GM23338 (cell line): ENCODE measurements at regions not wholly inside any gene's neighbourhood (a gene's known extent, or its start where the extent isn't known, plus 50 kb on each side); places are given as distances from the start of the nearest gene placed in this dataset.

Source experiments
- CREB1 ChIP-seq: fragments of 250-450 bp; sonication (Bioruptor Pico); IDR thresholded peaks from 2 replicates; pipeline ENCODE4 v1.5.0; 2020; ENCODE audit warnings: low read depth, mild to moderate bottlenecking, moderate library complexity
- EZH2 ChIP-seq: fragments of 200-600 bp; sonication (generic); IDR thresholded peaks from one replicate; pipeline ENCODE4 v1.8.0; 2017; ENCODE audit warnings: antibody characterized with exemption, mild to moderate bottlenecking, low read depth; ENCODE audit not compliant: unreplicated experiment
- EZH2phosphoT487 ChIP-seq: fragments of 200-600 bp; sonication (generic); IDR thresholded peaks from one replicate; pipeline ENCODE4 v1.8.1; 2018; ENCODE audit warnings: antibody characterized with exemption; ENCODE audit not compliant: unreplicated experiment
- JUNB ChIP-seq: IDR thresholded peaks from one replicate; pipeline ENCODE4 v1.6.1; 2016; ENCODE audit warnings: antibody characterized with exemption; ENCODE audit not compliant: unreplicated experiment
- NANOG ChIP-seq: IDR thresholded peaks from 2 replicates; pipeline ENCODE4 v1.6.1; 2016; ENCODE audit warnings: antibody characterized with exemption, borderline replicate concordance
- POLR2AphosphoS5 ChIP-seq: IDR thresholded peaks from 2 replicates; pipeline ENCODE4 v1.6.1; 2016; ENCODE audit warnings: antibody characterized with exemption, low read depth
- STAT1 ChIP-seq: IDR thresholded peaks from one replicate; pipeline ENCODE4 v1.6.1; 2016; ENCODE audit warnings: antibody characterized with exemption; ENCODE audit not compliant: unreplicated experiment
- ZNF114 ChIP-seq: fragments of 250-450 bp; sonication (Bioruptor Pico); IDR thresholded peaks from 2 replicates; pipeline ENCODE4 v1.5.0; 2020; ENCODE audit warnings: mild to moderate bottlenecking, moderate library complexity
- ZNF331 ChIP-seq: fragments of 250-450 bp; sonication (Bioruptor Pico); IDR thresholded peaks from 2 replicates; pipeline ENCODE4 v1.5.0; 2020; ENCODE audit warnings: low read depth, mild to moderate bottlenecking, moderate library complexity
- TF ChIP-seq, protein P1 (sequence below): IDR thresholded peaks from one replicate; pipeline ENCODE4 v1.6.1; 2018; ENCODE audit warnings: antibody characterized with exemption; ENCODE audit not compliant: unreplicated experiment
- TF ChIP-seq, protein P2 (sequence below), 2 experiments: fragments of 200-600 bp in 1 of 2; sonication (generic) in 1 of 2; conservative IDR thresholded peaks; 2 replicates each; pipeline versions ENCODE4 v1.5.1 to v1.6.1; 2016 to 2017; ENCODE audit warnings: antibody characterized with exemption in 2 of 2, low read depth in 2 of 2, mild to moderate bottlenecking in 2 of 2, moderate library complexity in 1 of 2
- TF ChIP-seq, protein P3 (sequence below): IDR thresholded peaks from 2 replicates; pipeline ENCODE4 v1.6.1; 2016; ENCODE audit warnings: antibody characterized with exemption
- TF ChIP-seq, protein P4 (sequence below): fragments of 250-450 bp; sonication (Bioruptor Pico); IDR thresholded peaks from 2 replicates; pipeline ENCODE4 v1.5.0; 2020; ENCODE audit warnings: mild to moderate bottlenecking, moderate library complexity

DNA sequence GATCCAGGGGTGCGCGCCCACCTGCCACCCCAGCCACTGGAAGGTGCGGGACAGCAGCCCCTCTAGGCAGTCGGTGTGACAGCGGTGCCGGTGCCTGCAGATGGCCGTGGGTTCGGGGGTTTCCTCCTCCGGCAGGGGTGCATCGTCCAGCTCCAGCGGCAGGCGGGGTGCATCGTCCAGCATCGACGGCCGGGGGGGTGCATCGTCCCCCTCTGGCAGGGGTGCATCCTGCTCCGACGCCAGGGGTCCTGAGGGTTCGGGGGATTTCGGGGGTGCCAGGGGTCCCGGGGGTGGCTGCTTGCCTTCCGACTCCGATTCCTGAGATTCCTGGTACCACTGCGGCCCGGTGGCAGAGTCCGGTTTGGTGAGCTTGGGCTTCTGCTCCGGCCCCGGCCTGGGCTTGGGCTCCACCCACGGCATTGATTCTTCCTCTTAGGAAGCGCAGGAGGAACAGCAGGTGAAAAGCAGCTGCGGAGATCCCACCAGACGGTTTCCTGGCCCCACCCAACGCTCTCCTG lies 90.2 kb upstream of the RAB18 start:
- TF ChIP-seq EZH2phosphoT487 = no peak
- TF ChIP-seq, protein P1, sequence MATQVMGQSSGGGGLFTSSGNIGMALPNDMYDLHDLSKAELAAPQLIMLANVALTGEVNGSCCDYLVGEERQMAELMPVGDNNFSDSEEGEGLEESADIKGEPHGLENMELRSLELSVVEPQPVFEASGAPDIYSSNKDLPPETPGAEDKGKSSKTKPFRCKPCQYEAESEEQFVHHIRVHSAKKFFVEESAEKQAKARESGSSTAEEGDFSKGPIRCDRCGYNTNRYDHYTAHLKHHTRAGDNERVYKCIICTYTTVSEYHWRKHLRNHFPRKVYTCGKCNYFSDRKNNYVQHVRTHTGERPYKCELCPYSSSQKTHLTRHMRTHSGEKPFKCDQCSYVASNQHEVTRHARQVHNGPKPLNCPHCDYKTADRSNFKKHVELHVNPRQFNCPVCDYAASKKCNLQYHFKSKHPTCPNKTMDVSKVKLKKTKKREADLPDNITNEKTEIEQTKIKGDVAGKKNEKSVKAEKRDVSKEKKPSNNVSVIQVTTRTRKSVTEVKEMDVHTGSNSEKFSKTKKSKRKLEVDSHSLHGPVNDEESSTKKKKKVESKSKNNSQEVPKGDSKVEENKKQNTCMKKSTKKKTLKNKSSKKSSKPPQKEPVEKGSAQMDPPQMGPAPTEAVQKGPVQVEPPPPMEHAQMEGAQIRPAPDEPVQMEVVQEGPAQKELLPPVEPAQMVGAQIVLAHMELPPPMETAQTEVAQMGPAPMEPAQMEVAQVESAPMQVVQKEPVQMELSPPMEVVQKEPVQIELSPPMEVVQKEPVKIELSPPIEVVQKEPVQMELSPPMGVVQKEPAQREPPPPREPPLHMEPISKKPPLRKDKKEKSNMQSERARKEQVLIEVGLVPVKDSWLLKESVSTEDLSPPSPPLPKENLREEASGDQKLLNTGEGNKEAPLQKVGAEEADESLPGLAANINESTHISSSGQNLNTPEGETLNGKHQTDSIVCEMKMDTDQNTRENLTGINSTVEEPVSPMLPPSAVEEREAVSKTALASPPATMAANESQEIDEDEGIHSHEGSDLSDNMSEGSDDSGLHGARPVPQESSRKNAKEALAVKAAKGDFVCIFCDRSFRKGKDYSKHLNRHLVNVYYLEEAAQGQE = no peak
- TF ChIP-seq, protein P2, sequence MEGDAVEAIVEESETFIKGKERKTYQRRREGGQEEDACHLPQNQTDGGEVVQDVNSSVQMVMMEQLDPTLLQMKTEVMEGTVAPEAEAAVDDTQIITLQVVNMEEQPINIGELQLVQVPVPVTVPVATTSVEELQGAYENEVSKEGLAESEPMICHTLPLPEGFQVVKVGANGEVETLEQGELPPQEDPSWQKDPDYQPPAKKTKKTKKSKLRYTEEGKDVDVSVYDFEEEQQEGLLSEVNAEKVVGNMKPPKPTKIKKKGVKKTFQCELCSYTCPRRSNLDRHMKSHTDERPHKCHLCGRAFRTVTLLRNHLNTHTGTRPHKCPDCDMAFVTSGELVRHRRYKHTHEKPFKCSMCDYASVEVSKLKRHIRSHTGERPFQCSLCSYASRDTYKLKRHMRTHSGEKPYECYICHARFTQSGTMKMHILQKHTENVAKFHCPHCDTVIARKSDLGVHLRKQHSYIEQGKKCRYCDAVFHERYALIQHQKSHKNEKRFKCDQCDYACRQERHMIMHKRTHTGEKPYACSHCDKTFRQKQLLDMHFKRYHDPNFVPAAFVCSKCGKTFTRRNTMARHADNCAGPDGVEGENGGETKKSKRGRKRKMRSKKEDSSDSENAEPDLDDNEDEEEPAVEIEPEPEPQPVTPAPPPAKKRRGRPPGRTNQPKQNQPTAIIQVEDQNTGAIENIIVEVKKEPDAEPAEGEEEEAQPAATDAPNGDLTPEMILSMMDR (conservative IDR thresholded peaks at IDR 0.05; ENCODE audit: low read depth in 2 of 2) = no peak
- TF ChIP-seq EZH2 = no peak
- no peak for TF ChIP-seq POLR2AphosphoS5
- TF ChIP-seq CREB1 (CRISPR knock-in tag) = no peak
- no peak for TF ChIP-seq JUNB
- TF ChIP-seq NANOG = no peak
- TF ChIP-seq, protein P3, sequence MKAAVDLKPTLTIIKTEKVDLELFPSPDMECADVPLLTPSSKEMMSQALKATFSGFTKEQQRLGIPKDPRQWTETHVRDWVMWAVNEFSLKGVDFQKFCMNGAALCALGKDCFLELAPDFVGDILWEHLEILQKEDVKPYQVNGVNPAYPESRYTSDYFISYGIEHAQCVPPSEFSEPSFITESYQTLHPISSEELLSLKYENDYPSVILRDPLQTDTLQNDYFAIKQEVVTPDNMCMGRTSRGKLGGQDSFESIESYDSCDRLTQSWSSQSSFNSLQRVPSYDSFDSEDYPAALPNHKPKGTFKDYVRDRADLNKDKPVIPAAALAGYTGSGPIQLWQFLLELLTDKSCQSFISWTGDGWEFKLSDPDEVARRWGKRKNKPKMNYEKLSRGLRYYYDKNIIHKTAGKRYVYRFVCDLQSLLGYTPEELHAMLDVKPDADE = no peak
- no peak for TF ChIP-seq ZNF114 (CRISPR knock-in tag)
- no peak for TF ChIP-seq STAT1
- TF ChIP-seq ZNF331 = no peak
- TF ChIP-seq, protein P4, sequence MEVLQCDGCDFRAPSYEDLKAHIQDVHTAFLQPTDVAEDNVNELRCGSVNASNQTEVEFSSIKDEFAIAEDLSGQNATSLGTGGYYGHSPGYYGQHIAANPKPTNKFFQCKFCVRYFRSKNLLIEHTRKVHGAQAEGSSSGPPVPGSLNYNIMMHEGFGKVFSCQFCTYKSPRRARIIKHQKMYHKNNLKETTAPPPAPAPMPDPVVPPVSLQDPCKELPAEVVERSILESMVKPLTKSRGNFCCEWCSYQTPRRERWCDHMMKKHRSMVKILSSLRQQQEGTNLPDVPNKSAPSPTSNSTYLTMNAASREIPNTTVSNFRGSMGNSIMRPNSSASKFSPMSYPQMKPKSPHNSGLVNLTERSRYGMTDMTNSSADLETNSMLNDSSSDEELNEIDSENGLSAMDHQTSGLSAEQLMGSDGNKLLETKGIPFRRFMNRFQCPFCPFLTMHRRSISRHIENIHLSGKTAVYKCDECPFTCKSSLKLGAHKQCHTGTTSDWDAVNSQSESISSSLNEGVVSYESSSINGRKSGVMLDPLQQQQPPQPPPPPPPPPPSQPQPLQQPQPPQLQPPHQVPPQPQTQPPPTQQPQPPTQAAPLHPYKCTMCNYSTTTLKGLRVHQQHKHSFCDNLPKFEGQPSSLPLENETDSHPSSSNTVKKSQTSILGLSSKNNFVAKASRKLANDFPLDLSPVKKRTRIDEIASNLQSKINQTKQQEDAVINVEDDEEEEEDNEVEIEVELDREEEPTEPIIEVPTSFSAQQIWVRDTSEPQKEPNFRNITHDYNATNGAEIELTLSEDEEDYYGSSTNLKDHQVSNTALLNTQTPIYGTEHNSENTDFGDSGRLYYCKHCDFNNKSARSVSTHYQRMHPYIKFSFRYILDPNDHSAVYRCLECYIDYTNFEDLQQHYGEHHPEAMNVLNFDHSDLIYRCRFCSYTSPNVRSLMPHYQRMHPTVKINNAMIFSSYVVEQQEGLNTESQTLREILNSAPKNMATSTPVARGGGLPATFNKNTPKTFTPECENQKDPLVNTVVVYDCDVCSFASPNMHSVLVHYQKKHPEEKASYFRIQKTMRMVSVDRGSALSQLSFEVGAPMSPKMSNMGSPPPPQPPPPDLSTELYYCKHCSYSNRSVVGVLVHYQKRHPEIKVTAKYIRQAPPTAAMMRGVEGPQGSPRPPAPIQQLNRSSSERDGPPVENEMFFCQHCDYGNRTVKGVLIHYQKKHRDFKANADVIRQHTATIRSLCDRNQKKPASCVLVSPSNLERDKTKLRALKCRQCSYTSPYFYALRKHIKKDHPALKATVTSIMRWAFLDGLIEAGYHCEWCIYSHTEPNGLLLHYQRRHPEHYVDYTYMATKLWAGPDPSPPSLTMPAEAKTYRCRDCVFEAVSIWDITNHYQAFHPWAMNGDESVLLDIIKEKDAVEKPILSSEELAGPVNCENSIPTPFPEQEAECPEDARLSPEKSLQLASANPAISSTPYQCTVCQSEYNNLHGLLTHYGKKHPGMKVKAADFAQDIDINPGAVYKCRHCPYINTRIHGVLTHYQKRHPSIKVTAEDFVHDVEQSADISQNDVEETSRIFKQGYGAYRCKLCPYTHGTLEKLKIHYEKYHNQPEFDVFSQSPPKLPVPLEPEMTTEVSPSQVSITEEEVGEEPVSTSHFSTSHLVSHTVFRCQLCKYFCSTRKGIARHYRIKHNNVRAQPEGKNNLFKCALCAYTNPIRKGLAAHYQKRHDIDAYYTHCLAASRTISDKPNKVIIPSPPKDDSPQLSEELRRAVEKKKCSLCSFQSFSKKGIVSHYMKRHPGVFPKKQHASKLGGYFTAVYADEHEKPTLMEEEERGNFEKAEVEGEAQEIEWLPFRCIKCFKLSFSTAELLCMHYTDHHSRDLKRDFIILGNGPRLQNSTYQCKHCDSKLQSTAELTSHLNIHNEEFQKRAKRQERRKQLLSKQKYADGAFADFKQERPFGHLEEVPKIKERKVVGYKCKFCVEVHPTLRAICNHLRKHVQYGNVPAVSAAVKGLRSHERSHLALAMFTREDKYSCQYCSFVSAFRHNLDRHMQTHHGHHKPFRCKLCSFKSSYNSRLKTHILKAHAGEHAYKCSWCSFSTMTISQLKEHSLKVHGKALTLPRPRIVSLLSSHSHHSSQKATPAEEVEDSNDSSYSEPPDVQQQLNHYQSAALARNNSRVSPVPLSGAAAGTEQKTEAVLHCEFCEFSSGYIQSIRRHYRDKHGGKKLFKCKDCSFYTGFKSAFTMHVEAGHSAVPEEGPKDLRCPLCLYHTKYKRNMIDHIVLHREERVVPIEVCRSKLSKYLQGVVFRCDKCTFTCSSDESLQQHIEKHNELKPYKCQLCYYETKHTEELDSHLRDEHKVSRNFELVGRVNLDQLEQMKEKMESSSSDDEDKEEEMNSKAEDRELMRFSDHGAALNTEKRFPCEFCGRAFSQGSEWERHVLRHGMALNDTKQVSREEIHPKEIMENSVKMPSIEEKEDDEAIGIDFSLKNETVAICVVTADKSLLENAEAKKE (CRISPR knock-in tag) = no peak
